Activated naive CD4-positive, alpha-beta T cell treated with anti-CD3 and anti-CD28 coated beads, Interleukin-2, amount 10 ng/mL, durations not matched to agents 7 days and 5 days (primary cell): ENCODE measurements at regions not wholly inside any gene's neighbourhood (a gene's known extent, or its start where the extent isn't known, plus 50 kb on each side); places are given as distances from the start of the nearest gene placed in this dataset.

Experiments used
- CTCF ChIA-PET: fragments of 350-600 bp; sonication (Branson Sonifier 250); formaldehyde crosslinking; loops from one replicate; lab custom pipeline; 2021; ENCODE audit warnings: antibody characterized with exemption; lab: Charles Lee
- DNase-seq: peaks from one replicate; pipeline ENCODE4 v3.0.0-alpha.2; 2020
- H3K27ac Mint-ChIP-seq: one replicate; pipeline ENCODE4 v1.8.0; 2021; ENCODE audit warnings: mild to moderate bottlenecking, moderate library complexity, mixed read lengths
- H3K27me3 Mint-ChIP-seq: one replicate; pipeline ENCODE4 v1.8.0; 2021; ENCODE audit warnings: mild to moderate bottlenecking, mixed read lengths
- H3K36me3 Mint-ChIP-seq: one replicate; pipeline ENCODE4 v1.8.0; 2021; ENCODE audit warnings: mixed read lengths
- H3K4me1 Mint-ChIP-seq: one replicate; pipeline ENCODE4 v1.8.0; 2021; ENCODE audit warnings: mixed read lengths
- H3K4me3 Mint-ChIP-seq: one replicate; pipeline ENCODE4 v1.8.0; 2021; ENCODE audit warnings: mild to moderate bottlenecking, moderate library complexity, mixed read lengths
- H3K9me3 Mint-ChIP-seq: one replicate; pipeline ENCODE4 v1.8.0; 2021; ENCODE audit warnings: mixed read lengths

GRCh38 chr7:121810831-121811672 is 61.9 kb upstream of the PTPRZ1 start:
- H3K27ac Mint-ChIP-seq = no peak overlapping the region
- no peaks in the 10 kb centered on the region for H3K4me1 Mint-ChIP-seq
- peaks cover 7% of the 10 kb centered on the region for H3K9me3 Mint-ChIP-seq
- DNase-seq = no peak
- CTCF ChIA-PET = no interaction called here
- no peaks in the 10 kb centered on the region for H3K27me3 Mint-ChIP-seq
- no peak overlapping the region for H3K4me3 Mint-ChIP-seq
- no peaks in the 10 kb centered on the region for H3K36me3 Mint-ChIP-seq

GRCh38 chr7:121807078-121807477 is 65.9 kb upstream of the PTPRZ1 start:
- H3K9me3 Mint-ChIP-seq = peaks cover 7% of the 10 kb centered on the region
- CTCF ChIA-PET = interaction anchor here (0.7 kb wide), 1 partner anchor 495 kb away, joined by 3 read pairs; no protein-coding TSS in a partner anchor
- no peak overlapping the region for H3K4me3 Mint-ChIP-seq
- no peaks in the 10 kb centered on the region for H3K36me3 Mint-ChIP-seq
- H3K27ac Mint-ChIP-seq = no peak overlapping the region
- H3K27me3 Mint-ChIP-seq = no peaks in the 10 kb centered on the region
- no peak for DNase-seq
- H3K4me1 Mint-ChIP-seq = no peaks in the 10 kb centered on the region

- Mint-ChIP-seq H3K4me3 (no peak overlapping the region), H3K9me3 (peaks cover 6% of the 10 kb centered on the region), H3K27ac (no peak overlapping the region), H3K27me3 (no peaks in the 10 kb centered on the region), H3K36me3 (no peaks in the 10 kb centered on the region), H3K4me1 (no peaks in the 10 kb centered on the region)
- CTCF ChIA-PET = no interaction called here
- DNase-seq = no peak
Measured at GRCh38 chr7:121803039-121803438, 69.9 kb upstream of the PTPRZ1 start.

DNA sequence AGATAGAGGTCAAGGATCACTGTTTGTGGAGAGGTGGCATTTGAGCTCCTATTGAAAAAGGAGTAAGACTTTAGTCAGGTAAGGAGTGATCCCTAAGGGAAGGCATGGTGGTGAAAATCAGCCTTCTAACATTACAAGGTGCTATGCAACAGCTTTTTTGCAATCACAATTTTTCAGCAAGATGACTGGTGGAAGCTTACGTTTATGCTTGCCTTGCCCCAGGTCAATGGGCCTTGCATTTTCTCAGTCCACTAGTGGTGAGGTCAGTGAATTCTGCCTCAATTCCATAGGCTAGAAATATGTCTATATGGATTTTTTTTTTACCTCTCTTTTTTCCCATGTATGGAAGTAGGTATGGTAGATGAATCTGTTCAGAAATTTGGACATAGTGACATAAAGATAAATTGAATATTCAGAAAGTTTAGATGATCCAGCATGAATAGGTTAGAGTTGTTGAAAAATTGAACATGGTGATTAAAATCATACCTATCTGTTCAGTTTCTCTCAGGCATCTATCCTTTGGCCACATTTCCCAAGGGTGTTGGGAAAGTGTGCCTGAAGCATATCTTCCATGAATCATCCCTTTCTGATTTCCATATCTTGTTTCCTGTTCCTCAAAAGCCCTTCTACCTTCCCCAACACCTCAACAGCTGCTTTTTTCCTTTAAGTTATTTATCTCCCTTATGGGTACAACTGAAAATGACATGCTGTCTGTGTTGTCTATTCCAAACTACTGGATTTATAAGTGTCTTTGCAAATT is 71.9 kb upstream of the PTPRZ1 start:
- Mint-ChIP-seq H3K27ac (no peak overlapping the region), H3K9me3 (no peaks in the 10 kb centered on the region), H3K4me3 (no peak overlapping the region), H3K36me3 (no peaks in the 10 kb centered on the region), H3K27me3 (no peaks in the 10 kb centered on the region), H3K4me1 (no peaks in the 10 kb centered on the region)
- CTCF ChIA-PET = no interaction called here
- DNase-seq = no peak

DNA sequence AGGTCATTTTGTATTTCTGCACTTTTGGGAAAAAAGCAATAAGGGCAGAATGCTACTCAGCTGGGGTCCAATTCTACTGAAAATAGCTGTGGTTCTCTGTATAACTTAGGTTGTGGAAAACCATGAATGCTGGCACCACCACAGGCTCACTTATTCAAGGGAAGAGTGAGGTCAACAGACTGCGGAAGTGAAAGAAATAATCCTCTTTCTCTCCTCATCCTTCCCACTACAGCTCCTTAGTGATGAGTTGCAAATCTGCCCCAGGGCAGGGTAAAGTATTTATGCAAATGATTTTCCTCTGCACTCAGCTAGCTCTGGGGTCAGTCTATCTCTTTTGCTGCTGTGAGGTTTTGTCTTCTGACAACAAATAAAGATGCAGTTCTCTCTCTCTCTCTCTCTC is 74.1 kb upstream of the PTPRZ1 start:
- no peak overlapping the region for H3K27ac Mint-ChIP-seq
- no peaks in the 10 kb centered on the region for H3K9me3 Mint-ChIP-seq
- DNase-seq = no peak
- H3K4me1 Mint-ChIP-seq = no peaks in the 10 kb centered on the region
- no peaks in the 10 kb centered on the region for H3K36me3 Mint-ChIP-seq
- no peaks in the 10 kb centered on the region for H3K27me3 Mint-ChIP-seq
- H3K4me3 Mint-ChIP-seq = no peak overlapping the region
- CTCF ChIA-PET = no interaction called here

DNA sequence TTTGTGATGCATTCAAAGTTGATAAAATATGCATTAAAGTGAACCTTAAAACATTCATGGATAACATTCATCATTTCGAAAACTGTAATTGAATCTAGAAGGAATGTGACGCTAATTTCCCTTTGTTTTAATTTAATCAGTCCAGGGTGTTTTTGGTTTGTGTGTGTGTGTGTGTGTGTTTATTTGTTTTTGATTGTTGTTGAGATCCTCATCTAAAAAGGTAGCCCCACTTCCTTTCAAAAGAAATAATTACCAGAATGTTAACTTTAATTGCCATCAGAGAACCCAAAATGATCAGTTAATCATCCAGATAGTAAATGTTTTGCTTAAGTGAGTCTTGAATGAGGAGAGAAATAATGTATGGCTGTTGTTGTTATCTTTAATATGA is 74.5 kb upstream of the PTPRZ1 start:
- no peak overlapping the region for H3K4me3 Mint-ChIP-seq
- H3K9me3 Mint-ChIP-seq = no peaks in the 10 kb centered on the region
- no peaks in the 10 kb centered on the region for H3K4me1 Mint-ChIP-seq
- no peaks in the 10 kb centered on the region for H3K27me3 Mint-ChIP-seq
- no peaks in the 10 kb centered on the region for H3K36me3 Mint-ChIP-seq
- DNase-seq = no peak
- no peak overlapping the region for H3K27ac Mint-ChIP-seq
- CTCF ChIA-PET = no interaction called here

GRCh38 chr7:121797657-121798452 is 75.1 kb upstream of the PTPRZ1 start:
- no peak for DNase-seq
- H3K27me3 Mint-ChIP-seq = no peaks in the 10 kb centered on the region
- no peaks in the 10 kb centered on the region for H3K36me3 Mint-ChIP-seq
- no peak overlapping the region for H3K27ac Mint-ChIP-seq
- CTCF ChIA-PET = no interaction called here
- no peaks in the 10 kb centered on the region for H3K9me3 Mint-ChIP-seq
- no peaks in the 10 kb centered on the region for H3K4me1 Mint-ChIP-seq
- no peak overlapping the region for H3K4me3 Mint-ChIP-seq

DNA sequence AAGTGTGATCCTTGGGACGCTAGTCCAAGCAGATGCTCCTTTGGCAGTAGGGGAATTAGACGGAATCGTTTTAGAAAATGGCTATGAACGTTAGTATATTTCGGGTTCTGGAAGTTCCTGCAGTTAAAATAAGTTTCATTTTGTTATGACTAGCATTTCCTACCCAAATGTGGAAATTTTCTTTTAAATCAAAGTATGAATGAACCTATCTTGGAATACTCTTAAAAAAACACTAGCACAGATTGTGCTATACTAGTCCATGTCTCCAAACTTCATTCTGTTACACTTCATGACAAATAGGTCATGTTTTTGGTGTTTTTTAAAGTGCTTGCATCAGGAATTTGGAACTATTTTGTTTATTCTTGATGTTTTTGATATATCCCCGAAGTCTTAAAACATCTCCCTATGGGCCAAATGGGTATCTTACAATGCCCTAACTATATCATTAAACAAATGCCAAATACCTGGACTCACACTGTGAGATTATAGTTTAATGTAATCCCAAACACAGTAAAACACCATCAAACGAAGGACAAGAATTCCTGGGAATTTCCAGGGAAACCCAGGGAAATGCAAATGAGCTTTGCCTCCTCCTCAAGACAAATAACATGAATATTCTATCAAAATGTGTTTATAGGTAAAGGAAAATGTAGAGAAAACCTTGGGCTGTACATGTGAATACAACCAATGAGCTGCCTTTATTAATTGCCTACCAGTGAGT is 75.9 kb upstream of the PTPRZ1 start:
- H3K27me3 Mint-ChIP-seq = no peaks in the 10 kb centered on the region
- H3K36me3 Mint-ChIP-seq = no peaks in the 10 kb centered on the region
- CTCF ChIA-PET = no interaction called here

GRCh38 chr7:121796381-121796780 is 76.6 kb upstream of the PTPRZ1 start:
- H3K4me3 Mint-ChIP-seq = no peak overlapping the region
- no peak for DNase-seq
- no peaks in the 10 kb centered on the region for H3K4me1 Mint-ChIP-seq
- H3K9me3 Mint-ChIP-seq = no peaks in the 10 kb centered on the region
- CTCF ChIA-PET = no interaction called here
- H3K27me3 Mint-ChIP-seq = no peaks in the 10 kb centered on the region
- H3K27ac Mint-ChIP-seq = no peak overlapping the region
- H3K36me3 Mint-ChIP-seq = no peaks in the 10 kb centered on the region

More for the DNA sequence above, 75.9 kb upstream of the PTPRZ1 start:
- Mint-ChIP-seq H3K9me3 (no peaks in the 10 kb centered on the region), H3K27ac (no peak overlapping the region), H3K4me3 (no peak overlapping the region), H3K4me1 (no peaks in the 10 kb centered on the region)
- no peak for DNase-seq

GRCh38 chr7:121795736-121796135 is 77.2 kb upstream of the PTPRZ1 start:
- Mint-ChIP-seq H3K4me1 (no peaks in the 10 kb centered on the region), H3K4me3 (no peak overlapping the region), H3K27ac (no peak overlapping the region), H3K27me3 (no peaks in the 10 kb centered on the region), H3K9me3 (peaks cover 2% of the 10 kb centered on the region), H3K36me3 (no peaks in the 10 kb centered on the region)
- DNase-seq = no peak
- CTCF ChIA-PET = no interaction called here

DNA sequence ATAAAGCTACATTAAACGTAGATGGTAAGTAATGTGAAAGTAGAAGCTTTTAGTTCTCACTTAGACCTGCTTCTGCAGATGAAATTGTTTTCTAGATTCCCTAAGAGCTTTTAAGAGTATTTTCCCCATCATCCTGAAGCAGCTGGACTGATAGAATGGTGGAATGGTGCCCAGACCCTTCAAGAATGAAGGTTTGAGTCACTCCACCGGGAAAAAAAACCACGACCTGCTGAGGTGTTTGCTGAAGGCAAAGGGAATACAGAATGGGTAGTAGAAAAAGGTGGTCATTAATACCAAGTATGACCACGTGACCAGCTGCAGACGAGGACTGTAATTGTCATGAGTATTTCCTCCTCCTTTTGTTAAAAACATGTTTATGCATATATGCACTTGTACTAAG is 79.2 kb upstream of the PTPRZ1 start:
- no peak overlapping the region for H3K4me3 Mint-ChIP-seq
- peaks cover 4% of the 10 kb centered on the region for H3K9me3 Mint-ChIP-seq
- CTCF ChIA-PET = no interaction called here
- H3K36me3 Mint-ChIP-seq = no peaks in the 10 kb centered on the region
- no peak overlapping the region for H3K27ac Mint-ChIP-seq
- H3K4me1 Mint-ChIP-seq = no peaks in the 10 kb centered on the region
- DNase-seq = no peak
- H3K27me3 Mint-ChIP-seq = no peaks in the 10 kb centered on the region

DNA sequence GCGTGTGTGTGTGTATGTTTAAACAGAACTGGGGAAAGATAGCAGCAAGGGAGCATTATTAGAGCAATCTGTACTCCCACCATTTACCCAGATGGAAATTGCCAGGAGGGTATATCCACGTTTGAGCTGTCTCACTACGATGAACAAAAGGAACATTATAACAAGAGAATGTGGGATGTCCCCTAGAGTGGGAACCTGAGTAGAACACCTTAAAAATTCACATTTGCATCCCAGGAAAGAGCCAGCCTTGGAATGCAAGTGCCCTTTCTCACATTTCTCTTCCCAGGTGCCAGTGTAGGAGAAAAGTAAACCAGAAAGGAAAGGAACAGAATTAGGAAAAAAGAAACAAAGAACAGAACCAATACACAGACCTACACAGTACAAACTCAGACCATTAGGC is 95.3 kb upstream of the PTPRZ1 start:
- Mint-ChIP-seq H3K4me1 (no peaks in the 10 kb centered on the region), H3K4me3 (no peak overlapping the region), H3K36me3 (no peaks in the 10 kb centered on the region), H3K9me3 (no peaks in the 10 kb centered on the region), H3K27ac (no peak overlapping the region), H3K27me3 (no peaks in the 10 kb centered on the region)
- no peak for DNase-seq
- CTCF ChIA-PET = no interaction called here

GRCh38 chr7:121774563-121774962 is 98.4 kb upstream of the PTPRZ1 start:
- H3K4me1 Mint-ChIP-seq = no peaks in the 10 kb centered on the region
- H3K4me3 Mint-ChIP-seq = no peak overlapping the region
- H3K27me3 Mint-ChIP-seq = no peaks in the 10 kb centered on the region
- H3K36me3 Mint-ChIP-seq = no peaks in the 10 kb centered on the region
- no peak for DNase-seq
- no peak overlapping the region for H3K27ac Mint-ChIP-seq
- CTCF ChIA-PET = no interaction called here
- no peaks in the 10 kb centered on the region for H3K9me3 Mint-ChIP-seq

DNA sequence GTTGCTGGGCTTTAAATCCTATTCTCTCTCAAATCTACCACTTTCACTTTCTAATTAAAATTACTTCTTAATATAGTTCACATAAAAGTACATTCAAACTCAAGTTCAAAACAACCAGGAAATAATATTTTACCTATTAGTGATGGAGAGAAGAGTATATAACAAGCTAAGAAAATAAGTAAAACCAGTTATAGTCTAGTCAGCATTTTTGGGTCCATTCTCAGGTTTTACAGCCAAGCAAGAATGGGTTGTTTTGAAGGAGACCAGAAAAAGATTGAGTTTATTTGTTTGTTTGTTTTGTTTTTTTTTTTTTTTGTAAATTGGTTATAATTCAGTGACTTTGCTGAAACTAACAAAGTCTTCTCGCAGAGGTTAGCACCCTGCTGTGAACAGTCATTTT is 106.3 kb upstream of the PTPRZ1 start:
- no peak overlapping the region for H3K27ac Mint-ChIP-seq
- CTCF ChIA-PET = no interaction called here
- no peaks in the 10 kb centered on the region for H3K36me3 Mint-ChIP-seq
- no peaks in the 10 kb centered on the region for H3K27me3 Mint-ChIP-seq
- no peaks in the 10 kb centered on the region for H3K9me3 Mint-ChIP-seq
- no peaks in the 10 kb centered on the region for H3K4me1 Mint-ChIP-seq
- no peak for DNase-seq
- H3K4me3 Mint-ChIP-seq = no peak overlapping the region
